ENCODE measurements at regions not wholly inside any gene's neighbourhood (a gene's known extent, or its start where the extent isn't known, plus 50 kb on each side); places are given as distances from the start of the nearest gene placed in this dataset.

DNA sequence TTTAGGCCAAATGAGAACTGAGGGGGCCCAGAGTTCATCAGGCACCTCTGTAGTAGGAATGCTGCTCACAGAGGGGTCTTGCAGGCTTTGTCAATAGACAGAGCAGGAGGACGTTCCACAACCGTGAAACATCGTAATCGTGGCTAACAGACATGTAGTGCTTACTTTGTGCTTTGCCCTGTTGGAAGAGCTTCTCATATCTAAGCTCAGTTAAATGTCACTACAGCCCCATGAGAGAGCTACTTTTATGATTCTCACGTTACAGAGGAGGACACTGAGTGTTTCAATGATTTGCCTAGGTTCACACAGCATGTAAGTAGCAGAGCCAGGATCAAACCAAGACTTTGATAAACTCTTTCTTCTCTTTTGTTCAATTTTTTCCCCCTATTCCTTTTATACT, 136.6 kb downstream of the MYCN start:
- Mint-ChIP-seq H3K27ac (ENCODE audit: unreplicated experiment) (no peak overlapping the region), H3K4me1 (ENCODE audit: low read depth, unreplicated experiment) (peaks cover 13% of the 10 kb centered on the region), H3K36me3 (ENCODE audit: insufficient read depth, unreplicated experiment) (no peaks in the 10 kb centered on the region), H3K27me3 (ENCODE audit: unreplicated experiment) (no peaks in the 10 kb centered on the region), H3K9me3 (ENCODE audit: low read depth, unreplicated experiment) (no peaks in the 10 kb centered on the region), H3K4me3 (ENCODE audit: low read depth, unreplicated experiment) (no peak overlapping the region)
- intact Hi-C loops (cut with micrococcal nuclease; ENCODE audit: unreplicated experiment): no loop called here
- DNase-seq: no peak
- no TSS peak for BruUV-seq (replicated peaks)
- CTCF ChIA-PET: no interaction called here
- TF ChIP-seq, protein P1, sequence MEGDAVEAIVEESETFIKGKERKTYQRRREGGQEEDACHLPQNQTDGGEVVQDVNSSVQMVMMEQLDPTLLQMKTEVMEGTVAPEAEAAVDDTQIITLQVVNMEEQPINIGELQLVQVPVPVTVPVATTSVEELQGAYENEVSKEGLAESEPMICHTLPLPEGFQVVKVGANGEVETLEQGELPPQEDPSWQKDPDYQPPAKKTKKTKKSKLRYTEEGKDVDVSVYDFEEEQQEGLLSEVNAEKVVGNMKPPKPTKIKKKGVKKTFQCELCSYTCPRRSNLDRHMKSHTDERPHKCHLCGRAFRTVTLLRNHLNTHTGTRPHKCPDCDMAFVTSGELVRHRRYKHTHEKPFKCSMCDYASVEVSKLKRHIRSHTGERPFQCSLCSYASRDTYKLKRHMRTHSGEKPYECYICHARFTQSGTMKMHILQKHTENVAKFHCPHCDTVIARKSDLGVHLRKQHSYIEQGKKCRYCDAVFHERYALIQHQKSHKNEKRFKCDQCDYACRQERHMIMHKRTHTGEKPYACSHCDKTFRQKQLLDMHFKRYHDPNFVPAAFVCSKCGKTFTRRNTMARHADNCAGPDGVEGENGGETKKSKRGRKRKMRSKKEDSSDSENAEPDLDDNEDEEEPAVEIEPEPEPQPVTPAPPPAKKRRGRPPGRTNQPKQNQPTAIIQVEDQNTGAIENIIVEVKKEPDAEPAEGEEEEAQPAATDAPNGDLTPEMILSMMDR (IDR thresholded peaks at IDR 0.05; ENCODE audit: unreplicated experiment): no peak

DNA sequence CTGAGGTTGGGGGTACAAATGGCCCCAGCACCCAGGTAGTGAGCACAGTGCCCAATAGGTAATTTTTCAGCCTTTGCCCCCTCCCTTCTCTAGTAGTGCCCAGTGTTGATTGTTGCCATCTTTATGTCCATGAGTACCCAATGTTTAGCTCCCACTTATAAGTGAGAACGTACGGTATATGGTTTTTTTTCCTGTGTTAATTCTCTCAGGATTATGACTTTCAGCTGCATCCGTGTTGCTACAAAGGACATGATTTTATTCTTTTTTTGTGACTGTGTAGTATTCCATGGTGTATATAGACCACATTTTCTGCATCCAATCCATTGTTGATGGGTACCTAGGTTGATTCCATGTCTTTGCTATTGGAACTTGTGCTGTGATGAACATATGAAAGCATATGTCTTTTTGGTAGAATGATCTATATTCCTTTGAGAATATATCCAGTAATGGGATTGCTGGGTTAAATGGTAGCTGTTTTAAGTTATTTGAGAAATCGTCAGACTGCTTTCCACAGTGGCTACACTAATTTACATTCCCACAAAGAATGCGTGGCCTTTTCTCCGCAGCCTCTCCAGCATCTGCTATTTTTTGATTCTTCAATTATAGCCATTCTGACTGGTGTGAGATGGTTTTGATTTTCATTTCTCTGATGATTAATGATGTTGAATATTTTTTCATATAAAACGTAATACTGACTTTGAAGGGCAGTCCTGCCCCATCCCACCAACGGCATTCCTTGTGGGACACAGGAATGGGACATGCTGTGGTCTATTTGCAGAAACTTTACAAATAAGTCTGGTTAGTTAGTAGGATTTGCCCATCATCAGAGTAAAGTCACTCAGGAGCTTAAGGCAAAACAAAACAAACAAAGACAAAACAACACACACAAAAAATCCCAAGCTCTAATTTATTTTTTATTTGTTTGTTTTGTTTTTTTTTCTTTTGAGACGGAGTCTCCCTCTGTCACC, 135.0 kb downstream of the MYCN start:
- Mint-ChIP-seq H3K4me3 (ENCODE audit: low read depth, unreplicated experiment) (no peak overlapping the region), H3K27me3 (ENCODE audit: unreplicated experiment) (no peaks in the 10 kb centered on the region), H3K27ac (ENCODE audit: unreplicated experiment) (no peak overlapping the region), H3K36me3 (ENCODE audit: insufficient read depth, unreplicated experiment) (no peaks in the 10 kb centered on the region), H3K4me1 (ENCODE audit: low read depth, unreplicated experiment) (peaks cover 13% of the 10 kb centered on the region), H3K9me3 (ENCODE audit: low read depth, unreplicated experiment) (no peaks in the 10 kb centered on the region)
- intact Hi-C loops (cut with micrococcal nuclease; ENCODE audit: unreplicated experiment): no loop called here
- CTCF ChIA-PET: interaction anchor here (0.6 kb wide), 1 partner anchor 299 kb away, joined by 4 read pairs; no protein-coding TSS in a partner anchor
- no peak for DNase-seq
- TF ChIP-seq, protein P1 (IDR thresholded peaks at IDR 0.05; ENCODE audit: unreplicated experiment): no peak
- BruUV-seq (replicated peaks): no TSS peak

DNA sequence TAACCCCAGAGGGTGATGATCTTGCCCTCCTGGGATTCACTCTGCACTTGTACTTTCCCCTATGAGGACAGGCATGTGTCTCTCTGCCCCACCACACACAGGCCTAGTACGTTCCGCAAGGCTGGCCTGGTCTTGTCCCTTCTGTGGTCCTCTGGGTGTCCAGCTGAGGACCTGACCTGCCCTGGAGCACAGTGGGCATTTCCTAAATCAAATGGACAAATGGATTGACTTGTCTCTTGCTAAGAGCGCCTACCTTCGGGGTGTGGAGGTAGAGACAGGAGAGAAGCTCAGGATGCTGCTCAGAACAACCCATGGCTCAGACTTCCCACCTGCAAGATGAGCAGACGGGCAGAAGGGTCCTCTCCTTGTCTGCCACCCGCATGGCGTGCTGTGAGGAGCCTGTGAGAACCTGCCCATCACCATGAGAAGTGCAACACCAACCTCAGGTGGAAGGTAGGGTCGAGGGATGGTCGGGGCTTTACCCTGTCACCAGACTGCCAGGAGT, 133.6 kb downstream of the MYCN start:
- intact Hi-C loops (cut with micrococcal nuclease; ENCODE audit: unreplicated experiment): loop anchor here (5.0 kb wide), 1 partner anchor 132 kb away; the partner anchor contains the start of gene MYCN
- TF ChIP-seq, protein P1 (IDR thresholded peaks at IDR 0.05; ENCODE audit: unreplicated experiment): no peak
- CTCF ChIA-PET: no interaction called here
- H3K4me1 Mint-ChIP-seq (ENCODE audit: low read depth, unreplicated experiment): no peaks in the 10 kb centered on the region
- H3K9me3 Mint-ChIP-seq (ENCODE audit: low read depth, unreplicated experiment): no peaks in the 10 kb centered on the region
- no peak overlapping the region for H3K4me3 Mint-ChIP-seq (ENCODE audit: low read depth, unreplicated experiment)
- DNase-seq: no peak
- H3K36me3 Mint-ChIP-seq (ENCODE audit: insufficient read depth, unreplicated experiment): no peaks in the 10 kb centered on the region
- H3K27ac Mint-ChIP-seq (ENCODE audit: unreplicated experiment): no peak overlapping the region
- no TSS peak for BruUV-seq (replicated peaks)
- no peaks in the 10 kb centered on the region for H3K27me3 Mint-ChIP-seq (ENCODE audit: unreplicated experiment)

DNA sequence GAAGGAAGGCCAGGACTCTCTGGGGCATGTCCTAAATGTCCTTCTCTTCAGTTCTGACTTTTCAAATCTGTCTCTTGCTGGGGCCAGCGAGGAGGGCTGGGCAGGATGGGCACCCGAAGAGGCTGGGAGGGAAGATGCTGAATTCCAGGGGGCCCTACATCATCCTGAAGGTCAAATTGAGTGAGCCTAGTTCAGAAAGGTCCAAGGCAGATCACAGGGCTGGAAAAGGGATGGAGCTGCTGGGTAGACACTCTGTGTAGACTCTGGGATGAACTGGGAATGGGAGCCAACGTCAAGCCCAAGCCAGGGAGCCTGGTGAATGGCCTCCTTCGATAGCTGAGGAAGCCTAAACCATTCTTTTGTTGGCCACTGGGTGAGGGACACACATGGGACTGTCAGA, 133.1 kb downstream of the MYCN start:
- no peak for DNase-seq
- intact Hi-C loops (cut with micrococcal nuclease; ENCODE audit: unreplicated experiment): loop anchor here (5.0 kb wide), 1 partner anchor 131 kb away; the partner anchor contains the start of gene MYCN
- no peaks in the 10 kb centered on the region for H3K9me3 Mint-ChIP-seq (ENCODE audit: low read depth, unreplicated experiment)
- BruUV-seq (replicated peaks): no TSS peak
- H3K4me1 Mint-ChIP-seq (ENCODE audit: low read depth, unreplicated experiment): no peaks in the 10 kb centered on the region
- H3K36me3 Mint-ChIP-seq (ENCODE audit: insufficient read depth, unreplicated experiment): no peaks in the 10 kb centered on the region
- H3K4me3 Mint-ChIP-seq (ENCODE audit: low read depth, unreplicated experiment): no peak overlapping the region
- H3K27me3 Mint-ChIP-seq (ENCODE audit: unreplicated experiment): no peaks in the 10 kb centered on the region
- H3K27ac Mint-ChIP-seq (ENCODE audit: unreplicated experiment): no peak overlapping the region
- TF ChIP-seq, protein P1 (IDR thresholded peaks at IDR 0.05; ENCODE audit: unreplicated experiment): no peak
- CTCF ChIA-PET: no interaction called here

Data from Calu3 (cell line).